OCI-LY3 (cell line): ENCODE measurements at regions not wholly inside any gene's neighbourhood (a gene's known extent, or its start where the extent isn't known, plus 50 kb on each side); places are given as distances from the start of the nearest gene placed in this dataset.

Experiments used
- H2AFZ ChIP-seq: fragments of 200-600, 300-600 bp; shearing (Covaris generic); 2 replicates; pipeline ENCODE4 v1.6.0; 2014; ENCODE audit warnings: antibody characterized with exemption, low read depth, low read length
- H3K27ac ChIP-seq: fragments of 200-600, 300-600 bp; sonication (generic); 2 replicates; pipeline ENCODE4 v1.5.1; 2014; ENCODE audit warnings: mild to moderate bottlenecking, low read length, moderate library complexity, mixed read lengths
- H3K27me3 ChIP-seq: fragments of 200-600, 300-600 bp; sonication (generic); 2 replicates; pipeline ENCODE4 v1.6.1; 2014; ENCODE audit warnings: low read depth, low read length, mixed read lengths
- H3K36me3 ChIP-seq: fragments of 200-600, 300-600 bp; sonication (generic); replicated peaks from 2 replicates; pipeline ENCODE3; 2014; ENCODE audit warnings: low read depth, low read length, mixed read lengths
- H3K4me1 ChIP-seq: fragments of 300-600, 200-600 bp; sonication (generic); 2 replicates; pipeline ENCODE4 v1.6.1; 2014; ENCODE audit warnings: low read length, mixed read lengths
- H3K4me2 ChIP-seq: fragments of 200-600, 300-600 bp; sonication (generic); 2 replicates; pipeline ENCODE4 v1.6.1; 2014; ENCODE audit warnings: low read length, mixed read lengths
- H3K4me3 ChIP-seq: fragments of 300-600, 200-600 bp; sonication (generic); 2 replicates; pipeline ENCODE4 v1.5.1; 2014; ENCODE audit warnings: antibody characterized with exemption, mild to moderate bottlenecking, low read length, moderate library complexity
- H3K79me2 ChIP-seq: fragments of 300-600, 200-600 bp; shearing (Covaris generic); 2 replicates; pipeline ENCODE4 v1.6.1; 2014; ENCODE audit warnings: mild to moderate bottlenecking, low read length, mixed read lengths
- H3K9ac ChIP-seq: fragments of 300-600, 200-600 bp; shearing (Covaris generic); 2 replicates; pipeline ENCODE4 v1.6.0; 2014; ENCODE audit warnings: mild to moderate bottlenecking, low read length, moderate library complexity
- H3K9me3 ChIP-seq: fragments of 200-600, 300-600 bp; shearing (Covaris generic); 2 replicates; pipeline ENCODE4 v1.6.1; 2014; ENCODE audit warnings: low read length, mixed read lengths; ENCODE audit not compliant: insufficient read depth
- H4K20me1 ChIP-seq: fragments of 200-600, 300-600 bp; sonication (generic); 2 replicates; pipeline ENCODE4 v1.6.1; 2016; ENCODE audit warnings: low read length, mixed read lengths; ENCODE audit not compliant: insufficient read depth
- EZH2phosphoT487 ChIP-seq: fragments of 200-600 bp; shearing (Covaris generic); IDR thresholded peaks from 2 replicates; pipeline ENCODE4 v1.6.1; 2018; ENCODE audit warnings: antibody characterized with exemption, mixed run types, low read depth
- TF ChIP-seq, protein P1 (sequence below): fragments of 200-600, 300-600 bp; sonication (generic); IDR thresholded peaks from 2 replicates; pipeline ENCODE4 v1.5.1; 2014; ENCODE audit warnings: antibody characterized with exemption, low read length, low read depth

GRCh38 chr6:44663860-44664634, 276.5 kb downstream of the CDC5L start:
- no peaks in the 10 kb centered on the region for H3K27me3 ChIP-seq
- no peak overlapping the region for H3K4me3 ChIP-seq
- no peak overlapping the region for H3K9ac ChIP-seq
- no peak overlapping the region for H2AFZ ChIP-seq
- H3K79me2 ChIP-seq: no peaks in the 10 kb centered on the region
- H3K36me3 ChIP-seq: no peaks in the 10 kb centered on the region
- H3K4me2 ChIP-seq: no peak overlapping the region
- TF ChIP-seq, protein P1, sequence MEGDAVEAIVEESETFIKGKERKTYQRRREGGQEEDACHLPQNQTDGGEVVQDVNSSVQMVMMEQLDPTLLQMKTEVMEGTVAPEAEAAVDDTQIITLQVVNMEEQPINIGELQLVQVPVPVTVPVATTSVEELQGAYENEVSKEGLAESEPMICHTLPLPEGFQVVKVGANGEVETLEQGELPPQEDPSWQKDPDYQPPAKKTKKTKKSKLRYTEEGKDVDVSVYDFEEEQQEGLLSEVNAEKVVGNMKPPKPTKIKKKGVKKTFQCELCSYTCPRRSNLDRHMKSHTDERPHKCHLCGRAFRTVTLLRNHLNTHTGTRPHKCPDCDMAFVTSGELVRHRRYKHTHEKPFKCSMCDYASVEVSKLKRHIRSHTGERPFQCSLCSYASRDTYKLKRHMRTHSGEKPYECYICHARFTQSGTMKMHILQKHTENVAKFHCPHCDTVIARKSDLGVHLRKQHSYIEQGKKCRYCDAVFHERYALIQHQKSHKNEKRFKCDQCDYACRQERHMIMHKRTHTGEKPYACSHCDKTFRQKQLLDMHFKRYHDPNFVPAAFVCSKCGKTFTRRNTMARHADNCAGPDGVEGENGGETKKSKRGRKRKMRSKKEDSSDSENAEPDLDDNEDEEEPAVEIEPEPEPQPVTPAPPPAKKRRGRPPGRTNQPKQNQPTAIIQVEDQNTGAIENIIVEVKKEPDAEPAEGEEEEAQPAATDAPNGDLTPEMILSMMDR: no peak
- no peak for TF ChIP-seq EZH2phosphoT487
- no peaks in the 10 kb centered on the region for H4K20me1 ChIP-seq
- H3K9me3 ChIP-seq: no peaks in the 10 kb centered on the region
- peaks cover 21% of the 10 kb centered on the region for H3K4me1 ChIP-seq
- no peak overlapping the region for H3K27ac ChIP-seq

DNA sequence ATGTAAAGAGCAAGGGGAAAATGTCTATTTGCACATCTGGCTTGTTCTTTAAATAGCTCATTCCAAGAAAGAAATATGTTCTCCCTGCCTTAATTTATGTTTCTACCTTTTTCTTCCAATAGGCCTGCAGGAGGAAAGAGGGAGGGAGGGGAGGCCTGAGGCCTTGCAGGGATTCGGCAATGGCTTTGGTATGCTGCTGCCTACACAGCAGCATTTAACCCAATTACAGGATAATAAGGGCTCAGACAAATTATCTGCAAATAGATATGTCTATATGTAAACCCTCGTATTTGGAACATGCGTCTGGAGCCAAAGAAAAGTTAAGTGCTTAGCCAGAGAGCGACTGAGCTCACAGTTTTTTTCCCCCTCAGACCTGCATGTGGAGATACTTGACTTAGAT, 277.2 kb downstream of the CDC5L start:
- H3K4me1 ChIP-seq: peaks cover 21% of the 10 kb centered on the region
- H4K20me1 ChIP-seq: no peaks in the 10 kb centered on the region
- TF ChIP-seq, protein P1: no peak
- no peak for TF ChIP-seq EZH2phosphoT487
- no peak overlapping the region for H3K27ac ChIP-seq
- H2AFZ ChIP-seq: no peak overlapping the region
- no peaks in the 10 kb centered on the region for H3K27me3 ChIP-seq
- H3K36me3 ChIP-seq: no peaks in the 10 kb centered on the region
- H3K4me2 ChIP-seq: no peak overlapping the region
- no peaks in the 10 kb centered on the region for H3K9me3 ChIP-seq
- no peaks in the 10 kb centered on the region for H3K79me2 ChIP-seq
- H3K4me3 ChIP-seq: no peak overlapping the region
- no peak overlapping the region for H3K9ac ChIP-seq

- Histone ChIP-seq H3K36me3 (no peaks in the 10 kb centered on the region), H3K4me3 (no peak overlapping the region), H3K4me2 (no peak overlapping the region), H3K27me3 (no peaks in the 10 kb centered on the region), H3K79me2 (no peaks in the 10 kb centered on the region), H4K20me1 (no peaks in the 10 kb centered on the region), H3K4me1 (peaks cover 21% of the 10 kb centered on the region), H2AFZ (no peak overlapping the region), H3K9ac (no peak overlapping the region), H3K9me3 (no peaks in the 10 kb centered on the region), H3K27ac (no peak overlapping the region)
- no peak for TF ChIP-seq EZH2phosphoT487
- TF ChIP-seq, protein P1: no peak
These were observed 277.6 kb downstream of the CDC5L start for GRCh38 chr6:44665143-44665542.

DNA sequence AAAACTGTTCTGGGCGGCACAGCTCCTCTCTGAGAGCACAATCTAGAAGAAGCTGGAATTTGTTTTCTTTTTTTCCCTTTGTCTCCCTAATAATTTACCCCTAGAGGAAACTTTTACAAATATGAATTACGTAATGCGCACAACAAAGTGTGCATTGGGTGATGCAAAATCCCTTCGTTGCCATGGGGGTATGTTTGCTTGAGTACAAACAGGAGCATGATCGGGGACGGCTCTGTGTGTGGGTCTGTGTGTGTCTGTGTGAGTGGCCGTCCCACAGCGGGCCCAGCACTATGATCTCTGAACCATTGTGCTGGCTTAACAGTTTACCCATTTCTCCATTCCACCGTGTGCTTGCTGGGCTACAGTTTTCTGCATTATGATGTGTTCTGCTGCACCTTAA, 278.2 kb downstream of the CDC5L start:
- H3K4me1 ChIP-seq: peaks cover 21% of the 10 kb centered on the region
- no peak overlapping the region for H3K27ac ChIP-seq
- no peak for TF ChIP-seq EZH2phosphoT487
- TF ChIP-seq, protein P1: no peak

More for the DNA sequence above, 278.2 kb downstream of the CDC5L start:
- H3K36me3 ChIP-seq: no peaks in the 10 kb centered on the region
- no peak overlapping the region for H3K9ac ChIP-seq
- H3K9me3 ChIP-seq: no peaks in the 10 kb centered on the region
- no peaks in the 10 kb centered on the region for H3K79me2 ChIP-seq
- no peak overlapping the region for H3K4me3 ChIP-seq
- H3K27me3 ChIP-seq: no peaks in the 10 kb centered on the region
- H2AFZ ChIP-seq: no peak overlapping the region
- H3K4me2 ChIP-seq: no peak overlapping the region
- H4K20me1 ChIP-seq: no peaks in the 10 kb centered on the region
